Fibroblast of skin of back (primary cell): ENCODE measurements at regions not wholly inside any gene's neighbourhood (a gene's known extent, or its start where the extent isn't known, plus 50 kb on each side); places are given as distances from the start of the nearest gene placed in this dataset.

Experiments
- DNase-seq: peaks from one replicate; pipeline ENCODE4 v3.0.0-alpha.2; 2013

- DNase-seq = no peak
These were observed 161.0 kb downstream of the PPP1R2C start for GRCh38 chrX:42616981-42617380.

DNA sequence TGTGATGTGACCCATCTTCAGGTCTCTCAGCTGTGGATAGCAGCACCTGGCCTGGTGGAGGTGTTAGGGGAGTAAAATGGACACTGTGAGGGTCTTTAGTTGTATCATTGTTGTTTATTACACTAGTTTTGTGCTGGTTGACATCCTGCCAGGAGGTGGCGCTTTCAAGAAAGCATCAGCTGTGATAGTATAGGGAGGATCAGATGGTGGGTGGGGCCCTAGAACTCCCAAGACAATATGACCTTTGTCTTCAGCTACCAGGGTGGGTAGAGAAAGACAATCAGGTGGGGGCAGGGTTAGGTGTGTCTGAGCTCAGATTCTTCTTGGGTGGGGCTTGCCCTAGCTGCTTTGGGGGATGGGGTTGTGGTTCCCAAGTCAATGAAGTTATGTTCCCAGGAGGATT is 162.8 kb downstream of the PPP1R2C start:
- DNase-seq = no peak

GRCh38 chrX:42606591-42606990 is 171.4 kb downstream of the PPP1R2C start:
- no peak for DNase-seq

- no peak for DNase-seq
These were observed 173.7 kb downstream of the PPP1R2C start for GRCh38 chrX:42604302-42604701.

- no peak for DNase-seq
These were observed 174.9 kb downstream of the PPP1R2C start for GRCh38 chrX:42603016-42603415.

DNA sequence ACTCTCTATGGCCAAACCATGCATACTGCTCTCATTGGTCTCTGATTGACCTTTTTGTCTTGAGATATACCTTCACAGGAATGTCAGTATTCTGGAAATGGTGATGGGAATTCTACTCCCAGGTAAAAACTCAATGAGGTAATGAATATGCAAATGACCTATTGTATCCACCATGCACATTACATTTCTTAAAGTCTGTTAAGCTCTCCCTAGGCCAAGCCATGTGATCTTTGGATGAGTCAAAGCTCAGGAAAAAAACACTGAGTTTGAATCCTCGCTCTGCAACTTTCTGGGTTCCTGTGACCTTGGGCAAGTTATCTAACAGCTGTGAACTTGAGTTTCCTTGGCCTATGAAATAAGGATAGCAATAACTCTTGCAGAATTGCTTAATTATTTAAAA is 175.4 kb downstream of the PPP1R2C start:
- no peak for DNase-seq

DNA sequence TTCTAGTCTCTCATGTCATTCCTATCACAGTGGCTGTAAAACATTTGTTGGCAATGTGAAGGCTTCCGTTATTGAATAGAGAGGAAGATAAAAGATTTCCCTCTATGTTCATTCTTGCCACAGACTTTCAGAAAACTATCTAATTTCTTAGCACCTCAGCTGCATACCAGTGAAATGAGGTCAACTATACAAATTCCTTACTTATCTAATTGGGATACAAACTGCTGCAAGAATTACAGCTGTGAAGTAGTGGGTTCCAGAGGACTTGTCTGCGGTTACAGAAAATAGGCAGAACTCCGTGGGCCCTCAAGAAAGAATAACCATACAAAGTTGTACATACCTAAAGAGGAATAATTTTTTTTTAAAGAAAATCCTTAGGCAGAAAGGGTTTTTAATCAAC is 175.8 kb downstream of the PPP1R2C start:
- DNase-seq = peak; percentile 5

- DNase-seq = no peak
These were observed 180.5 kb downstream of the PPP1R2C start for GRCh38 chrX:42597481-42597880.

DNA sequence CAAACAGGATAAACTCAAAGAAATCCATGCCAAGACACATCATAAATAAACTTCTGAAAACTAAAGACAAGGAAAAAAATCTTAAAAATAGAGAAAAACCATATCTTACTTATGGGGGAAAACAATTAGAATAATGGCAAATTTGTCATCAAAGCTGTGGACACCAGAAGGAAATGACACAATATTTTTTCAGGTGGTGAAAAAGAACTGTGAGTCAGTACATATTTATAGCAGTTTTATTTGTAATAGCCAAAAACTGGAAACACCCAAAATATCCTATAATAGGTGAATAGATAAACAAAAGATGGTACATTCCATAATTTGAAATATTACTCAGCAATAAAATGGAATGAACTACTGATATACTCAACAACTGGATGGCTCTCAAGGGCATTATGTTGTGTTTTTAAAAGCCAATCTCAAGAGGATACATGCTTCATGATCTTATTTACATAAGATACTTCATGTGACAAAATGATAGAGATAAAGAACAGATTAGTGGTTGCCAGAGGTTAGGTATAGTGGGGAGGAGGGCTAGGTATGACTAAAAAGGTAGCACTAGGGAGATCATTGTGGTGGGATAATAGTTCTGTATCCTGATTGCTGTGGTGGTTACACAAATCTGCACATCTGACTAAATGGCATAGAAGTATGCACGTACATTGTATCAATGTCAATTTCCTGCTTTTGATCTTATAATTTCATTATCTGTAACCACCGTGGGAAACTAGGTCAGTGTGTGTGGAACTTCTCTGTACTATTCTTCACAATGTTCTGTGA is 191.9 kb downstream of the PPP1R2C start:
- peak; percentile 19 for DNase-seq

GRCh38 chrX:42577936-42578470 is 200.0 kb downstream of the PPP1R2C start:
- peak; percentile 67 for DNase-seq

DNA sequence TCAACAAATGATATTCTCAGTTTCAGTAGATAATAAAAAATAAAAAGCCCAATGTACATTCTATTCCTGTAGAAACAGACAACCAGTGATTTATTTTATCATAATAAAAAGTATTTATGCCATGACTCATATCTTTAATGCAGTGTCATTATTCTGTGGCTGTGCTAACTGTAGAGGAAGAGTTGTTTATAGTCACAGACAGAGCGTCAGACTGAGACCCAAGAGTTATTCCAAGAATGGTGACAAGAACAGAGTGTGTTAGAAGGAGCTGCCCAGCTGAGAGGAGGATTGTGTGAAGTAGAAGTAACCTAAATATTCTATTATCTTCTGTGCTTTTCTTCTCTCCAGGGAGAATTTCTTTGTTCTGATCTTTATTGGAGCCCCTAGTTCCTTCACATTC is 210.7 kb downstream of the PPP1R2C start:
- DNase-seq = peak; percentile 79

DNA sequence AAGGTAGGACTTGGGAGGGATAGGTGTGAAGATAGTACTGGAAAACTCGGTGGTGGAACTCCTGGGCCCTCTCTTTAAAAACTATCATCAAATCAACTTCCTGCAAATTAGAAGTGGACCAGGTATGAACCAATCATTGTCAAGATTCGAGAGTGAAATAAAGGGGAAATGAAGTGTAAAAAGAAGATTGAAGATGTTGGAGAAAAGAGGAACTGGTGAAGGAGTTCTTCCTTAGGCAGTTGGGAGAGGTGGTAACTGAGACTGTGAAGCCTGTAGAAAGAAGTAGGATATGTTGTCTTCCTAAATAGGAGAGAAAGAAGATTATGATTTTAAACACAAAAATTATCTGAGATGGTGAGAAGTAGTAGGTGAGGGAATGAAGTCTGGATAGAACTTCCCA is 212.2 kb downstream of the PPP1R2C start:
- no peak for DNase-seq

GRCh38 chrX:42546800-42547199 is 231.2 kb downstream of the PPP1R2C start:
- no peak for DNase-seq

DNA sequence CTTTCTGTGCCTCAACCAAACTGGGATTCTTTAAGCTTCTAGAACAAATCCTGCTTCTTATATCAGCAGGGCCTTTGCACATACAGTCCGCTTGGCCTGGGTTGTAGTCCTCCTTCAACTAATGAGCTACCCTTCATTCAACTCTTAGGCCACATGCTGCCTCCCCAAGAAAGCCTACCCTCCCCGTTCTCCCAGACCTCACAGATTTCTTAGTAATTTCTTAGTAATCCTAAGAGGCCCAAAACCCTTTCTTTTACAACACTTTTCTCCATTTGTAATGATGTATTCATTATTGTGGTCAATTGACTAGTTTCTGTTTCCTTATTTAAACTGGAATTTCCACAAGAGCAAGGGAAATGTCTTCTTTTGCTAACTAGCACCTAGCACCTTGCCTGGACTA is 233.1 kb downstream of the PPP1R2C start:
- no peak for DNase-seq

GRCh38 chrX:42541554-42541953 is 236.4 kb downstream of the PPP1R2C start:
- DNase-seq = no peak

DNA sequence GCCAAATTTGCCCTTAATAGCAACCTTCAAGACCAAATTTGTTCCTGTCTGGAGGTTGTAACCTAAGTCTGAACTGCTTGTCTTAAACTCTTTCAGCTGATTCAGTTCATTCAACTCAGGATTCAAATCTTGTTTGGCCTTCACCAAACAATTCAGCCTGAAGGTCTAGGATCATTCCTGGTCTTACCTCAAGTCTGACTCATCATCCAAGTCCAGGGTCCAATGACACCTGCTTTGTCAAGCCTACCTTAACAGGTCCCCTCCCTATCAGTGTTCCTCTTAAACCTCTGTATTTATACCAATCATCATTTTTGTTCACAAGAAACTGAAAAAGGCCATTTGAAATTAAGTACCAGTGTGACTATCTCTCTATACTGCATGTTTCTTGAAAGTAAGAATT is 237.8 kb downstream of the PPP1R2C start:
- no peak for DNase-seq

GRCh38 chrX:42538405-42538804 is 239.6 kb downstream of the PPP1R2C start:
- DNase-seq = no peak

GRCh38 chrX:42536286-42536685 is 241.7 kb downstream of the PPP1R2C start:
- no peak for DNase-seq

DNA sequence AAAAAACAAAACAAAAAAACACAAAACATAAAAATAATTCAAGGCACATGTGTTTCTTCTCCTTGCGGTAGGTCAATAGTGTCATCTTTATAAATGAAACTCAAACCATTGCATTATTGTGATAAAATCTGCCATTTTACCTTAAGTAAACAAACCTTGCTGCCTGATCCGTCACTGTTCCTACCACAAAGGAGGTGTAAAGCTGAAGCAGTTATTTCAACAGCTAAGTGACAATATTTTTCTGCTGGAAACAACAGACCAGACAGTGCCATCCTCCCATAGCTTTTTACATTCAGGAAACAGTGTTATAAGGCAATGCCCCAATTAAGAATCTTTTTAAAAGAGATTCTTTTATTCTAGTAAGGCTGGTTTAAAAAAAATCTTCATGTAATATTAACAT is 242.7 kb downstream of the PPP1R2C start:
- DNase-seq = no peak

GRCh38 chrX:42533761-42534160 is 244.2 kb downstream of the PPP1R2C start:
- DNase-seq = no peak

- no peak for DNase-seq
These were observed 246.5 kb downstream of the PPP1R2C start for GRCh38 chrX:42531441-42531840.

DNA sequence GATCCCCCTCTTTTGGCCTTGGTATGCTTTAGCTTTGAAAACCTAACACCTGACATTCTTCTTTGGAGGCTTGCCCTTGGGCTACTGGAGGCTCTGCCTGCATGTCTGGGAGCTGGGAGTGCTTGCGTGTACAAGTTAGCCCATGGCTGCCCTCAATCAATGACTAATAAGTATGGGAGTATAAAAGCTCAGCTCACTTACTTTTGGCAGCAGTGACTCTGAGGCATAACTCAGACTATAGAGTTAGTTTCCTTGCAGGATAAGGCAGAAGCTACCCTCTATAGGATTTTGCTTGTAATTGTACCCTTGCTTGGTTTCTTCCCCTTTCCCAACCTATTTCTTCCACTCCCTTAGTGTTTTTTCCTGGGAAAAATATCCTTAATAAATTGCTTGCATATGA is 247.9 kb downstream of the PPP1R2C start:
- DNase-seq = peak; percentile 60

DNA sequence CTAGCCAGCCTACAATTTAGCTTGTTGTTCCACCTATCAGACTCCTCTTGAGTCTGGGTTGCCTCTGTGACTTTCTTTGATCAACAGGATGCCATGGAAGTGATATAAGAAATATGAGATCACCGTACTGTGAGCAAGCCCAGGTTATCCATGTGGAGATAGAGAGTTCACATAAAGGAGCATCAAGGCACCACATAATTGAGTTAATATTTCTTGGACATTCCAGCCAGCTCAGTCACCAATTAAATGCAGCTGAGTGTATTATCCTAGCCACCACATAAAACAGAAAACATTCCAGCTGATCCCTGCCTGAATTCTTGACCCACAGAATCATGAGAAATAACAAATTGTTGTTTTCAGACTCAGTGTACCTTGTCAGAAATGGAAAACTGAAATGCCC is 253.6 kb downstream of the PPP1R2C start:
- DNase-seq = peak; percentile 76

GRCh38 chrX:42519666-42520231 is 258.2 kb downstream of the PPP1R2C start:
- peak; percentile 73 for DNase-seq
